ENCODE measurements at regions not wholly inside any gene's neighbourhood (a gene's known extent, or its start where the extent isn't known, plus 50 kb on each side); places are given as distances from the start of the nearest gene placed in this dataset.

- no peaks in the 10 kb centered on the region for H3K4me1 ChIP-seq
- TF ChIP-seq, protein P1, sequence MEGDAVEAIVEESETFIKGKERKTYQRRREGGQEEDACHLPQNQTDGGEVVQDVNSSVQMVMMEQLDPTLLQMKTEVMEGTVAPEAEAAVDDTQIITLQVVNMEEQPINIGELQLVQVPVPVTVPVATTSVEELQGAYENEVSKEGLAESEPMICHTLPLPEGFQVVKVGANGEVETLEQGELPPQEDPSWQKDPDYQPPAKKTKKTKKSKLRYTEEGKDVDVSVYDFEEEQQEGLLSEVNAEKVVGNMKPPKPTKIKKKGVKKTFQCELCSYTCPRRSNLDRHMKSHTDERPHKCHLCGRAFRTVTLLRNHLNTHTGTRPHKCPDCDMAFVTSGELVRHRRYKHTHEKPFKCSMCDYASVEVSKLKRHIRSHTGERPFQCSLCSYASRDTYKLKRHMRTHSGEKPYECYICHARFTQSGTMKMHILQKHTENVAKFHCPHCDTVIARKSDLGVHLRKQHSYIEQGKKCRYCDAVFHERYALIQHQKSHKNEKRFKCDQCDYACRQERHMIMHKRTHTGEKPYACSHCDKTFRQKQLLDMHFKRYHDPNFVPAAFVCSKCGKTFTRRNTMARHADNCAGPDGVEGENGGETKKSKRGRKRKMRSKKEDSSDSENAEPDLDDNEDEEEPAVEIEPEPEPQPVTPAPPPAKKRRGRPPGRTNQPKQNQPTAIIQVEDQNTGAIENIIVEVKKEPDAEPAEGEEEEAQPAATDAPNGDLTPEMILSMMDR (IDR thresholded peaks at IDR 0.05): no peak
- H3K79me2 ChIP-seq: no peaks in the 10 kb centered on the region
Measured at GRCh38 chr18:64318547-64318946, 169.7 kb upstream of the LINC00305 start.

GRCh38 chr18:64311859-64312258, 163.0 kb upstream of the LINC00305 start:
- no peak overlapping the region for H3K4me2 ChIP-seq (ENCODE audit: low read length)
- TF ChIP-seq, protein P1 (IDR thresholded peaks at IDR 0.05): no peak
- H3K27ac ChIP-seq: no peak overlapping the region
- H3K27me3 ChIP-seq (ENCODE audit: control insufficient read depth, insufficient read depth, low read length): no peaks in the 10 kb centered on the region
- no peaks in the 10 kb centered on the region for H3K36me3 ChIP-seq (ENCODE audit: control insufficient read depth, insufficient read depth, low read length)
- no peaks in the 10 kb centered on the region for H3K79me2 ChIP-seq
- H3K9ac ChIP-seq: no peak overlapping the region
- H3K4me1 ChIP-seq: no peaks in the 10 kb centered on the region
- no peak overlapping the region for H3K4me3 ChIP-seq (ENCODE audit: low read depth, low read length)
- no peak overlapping the region for H2AFZ ChIP-seq
- H3K9me3 ChIP-seq (ENCODE audit: control insufficient read depth, low read length): no peaks in the 10 kb centered on the region

More at GRCh38 chr18:64318547-64318946, 169.7 kb upstream of the LINC00305 start:
- Histone ChIP-seq H3K27ac (no peak overlapping the region), H3K9me3 (ENCODE audit: control insufficient read depth, low read length) (no peaks in the 10 kb centered on the region), H2AFZ (no peak overlapping the region), H3K36me3 (ENCODE audit: control insufficient read depth, insufficient read depth, low read length) (no peaks in the 10 kb centered on the region), H3K9ac (no peak overlapping the region), H3K4me3 (ENCODE audit: low read depth, low read length) (no peak overlapping the region), H3K4me2 (ENCODE audit: low read length) (no peak overlapping the region), H3K27me3 (ENCODE audit: control insufficient read depth, insufficient read depth, low read length) (no peaks in the 10 kb centered on the region)

GRCh38 chr18:64295839-64296238, 147.0 kb upstream of the LINC00305 start:
- Histone ChIP-seq H3K79me2 (no peaks in the 10 kb centered on the region), H3K4me3 (ENCODE audit: low read depth, low read length) (no peak overlapping the region), H3K4me2 (ENCODE audit: low read length) (no peak overlapping the region), H3K27me3 (ENCODE audit: control insufficient read depth, insufficient read depth, low read length) (no peaks in the 10 kb centered on the region), H3K9ac (no peak overlapping the region), H3K36me3 (ENCODE audit: control insufficient read depth, insufficient read depth, low read length) (no peaks in the 10 kb centered on the region), H3K9me3 (ENCODE audit: control insufficient read depth, low read length) (no peaks in the 10 kb centered on the region), H2AFZ (no peak overlapping the region), H3K4me1 (no peaks in the 10 kb centered on the region), H3K27ac (no peak overlapping the region)
- TF ChIP-seq, protein P1 (IDR thresholded peaks at IDR 0.05): no peak

DNA sequence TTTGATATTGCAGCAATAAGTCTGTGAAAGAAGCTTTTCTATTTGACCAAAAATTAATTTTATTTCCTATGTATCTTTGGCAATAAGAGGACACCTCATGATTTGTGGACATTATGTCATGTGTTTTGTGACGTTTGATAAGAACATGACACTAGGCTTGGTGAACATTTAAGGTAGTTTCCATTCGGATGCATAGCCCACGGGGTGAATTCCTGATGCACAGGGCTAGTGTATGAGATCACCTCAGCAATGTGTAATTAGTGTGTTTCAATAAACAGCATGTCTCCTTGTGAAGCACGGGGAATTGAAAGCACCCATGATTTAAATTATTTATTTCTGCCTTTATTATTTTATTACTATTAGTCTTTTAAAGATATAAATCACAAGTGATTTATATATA, 146.1 kb upstream of the LINC00305 start:
- Histone ChIP-seq H3K4me2 (ENCODE audit: low read length) (no peak overlapping the region), H3K79me2 (no peaks in the 10 kb centered on the region), H3K4me1 (no peaks in the 10 kb centered on the region), H3K36me3 (ENCODE audit: control insufficient read depth, insufficient read depth, low read length) (no peaks in the 10 kb centered on the region), H2AFZ (no peak overlapping the region), H3K9me3 (ENCODE audit: control insufficient read depth, low read length) (no peaks in the 10 kb centered on the region), H3K9ac (no peak overlapping the region), H3K4me3 (ENCODE audit: low read depth, low read length) (no peak overlapping the region), H3K27me3 (ENCODE audit: control insufficient read depth, insufficient read depth, low read length) (no peaks in the 10 kb centered on the region), H3K27ac (no peak overlapping the region)
- TF ChIP-seq, protein P1 (IDR thresholded peaks at IDR 0.05): no peak

DNA sequence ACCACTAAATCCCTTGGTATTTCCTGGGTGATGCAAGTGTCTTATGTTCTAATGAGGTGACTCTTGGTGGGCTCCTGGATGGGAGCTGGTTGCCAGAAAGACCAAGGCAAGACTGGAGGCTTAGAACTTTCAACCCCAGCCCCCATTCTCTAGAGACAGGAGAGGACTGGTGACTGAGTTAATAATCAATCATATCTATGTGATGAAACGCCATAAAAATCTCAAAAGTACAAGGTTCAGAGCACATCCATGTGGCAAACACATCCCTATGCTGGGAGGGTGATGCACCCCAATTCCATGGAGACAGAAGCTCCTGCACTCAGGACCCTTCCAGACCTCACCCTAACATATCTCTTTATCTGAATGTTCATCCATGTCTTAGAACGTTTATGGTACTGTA, 139.5 kb upstream of the LINC00305 start:
- Histone ChIP-seq H3K79me2 (no peaks in the 10 kb centered on the region), H3K27ac (no peak overlapping the region), H3K9me3 (ENCODE audit: control insufficient read depth, low read length) (no peaks in the 10 kb centered on the region), H2AFZ (no peak overlapping the region), H3K4me1 (no peaks in the 10 kb centered on the region), H3K36me3 (ENCODE audit: control insufficient read depth, insufficient read depth, low read length) (no peaks in the 10 kb centered on the region), H3K27me3 (ENCODE audit: control insufficient read depth, insufficient read depth, low read length) (no peaks in the 10 kb centered on the region), H3K9ac (no peak overlapping the region), H3K4me2 (ENCODE audit: low read length) (no peak overlapping the region), H3K4me3 (ENCODE audit: low read depth, low read length) (no peak overlapping the region)
- TF ChIP-seq, protein P1 (IDR thresholded peaks at IDR 0.05): no peak
